ENCODE measurements at regions not wholly inside any gene's neighbourhood (a gene's known extent, or its start where the extent isn't known, plus 50 kb on each side); places are given as distances from the start of the nearest gene placed in this dataset.

- Histone ChIP-seq H3K4me3 (no peak overlapping the region), H3K4me1 (ENCODE audit: insufficient read depth) (no peaks in the 10 kb centered on the region), H3K36me3 (no peaks in the 10 kb centered on the region), H3K9me3 (no peaks in the 10 kb centered on the region), H3K27me3 (no peaks in the 10 kb centered on the region), H3K27ac (no peak overlapping the region)
- WGBS, 3 donors: 59 to 65% (median 60%) methylated on average over 3 of the region's 3 CpGs
- DNase-seq: no peak
- TF ChIP-seq EP300 (IDR thresholded peaks at IDR 0.05): no peak
- TF ChIP-seq CTCF (IDR thresholded peaks at IDR 0.05): no peak
- no peak for TF ChIP-seq POLR2A (IDR thresholded peaks at IDR 0.05)
- intact Hi-C loops (cut with DNase I): loop anchor here in 2 of 4 donors (10.0 kb wide), 2 partner anchors 360 to 380 kb away; no protein-coding TSS in a partner anchor
Measured at GRCh38 chrX:39144323-39144722, 343.1 kb downstream of the MID1IP1 start.

GRCh38 chrX:39144956-39145355 is 343.7 kb downstream of the MID1IP1 start:
- no peak overlapping the region for H3K4me3 ChIP-seq
- no peak overlapping the region for H3K27ac ChIP-seq
- TF ChIP-seq CTCF (IDR thresholded peaks at IDR 0.05) (no peak), POLR2A (IDR thresholded peaks at IDR 0.05) (no peak), EP300 (IDR thresholded peaks at IDR 0.05) (no peak)
- 65 to 70% (median 67%) methylated on average over 7 of the region's 7 CpGs for WGBS, 3 donors
- intact Hi-C loops (cut with DNase I): loop anchor here in 2 of 4 donors (10.0 kb wide), 2 partner anchors 360 to 380 kb away; no protein-coding TSS in a partner anchor
- no peaks in the 10 kb centered on the region for H3K9me3 ChIP-seq
- no peaks in the 10 kb centered on the region for H3K27me3 ChIP-seq
- H3K36me3 ChIP-seq: no peaks in the 10 kb centered on the region
- no peak for DNase-seq
- no peaks in the 10 kb centered on the region for H3K4me1 ChIP-seq (ENCODE audit: insufficient read depth)

- H3K27me3 ChIP-seq: no peaks in the 10 kb centered on the region
- intact Hi-C loops (cut with DNase I): loop anchor here in 2 of 4 donors (10.0 kb wide), 2 partner anchors 361 to 381 kb away; no protein-coding TSS in a partner anchor
Measured at GRCh38 chrX:39145859-39146258, 344.6 kb downstream of the MID1IP1 start.

GRCh38 chrX:39149761-39150160 is 348.5 kb downstream of the MID1IP1 start:
- peak; percentile 40 to 81 (median 76) for DNase-seq
- Histone ChIP-seq H3K4me1 (ENCODE audit: insufficient read depth) (no peaks in the 10 kb centered on the region), H3K27me3 (no peaks in the 10 kb centered on the region), H3K4me3 (no peak overlapping the region), H3K36me3 (no peaks in the 10 kb centered on the region), H3K9me3 (no peaks in the 10 kb centered on the region), H3K27ac (no peak overlapping the region)
- intact Hi-C loops (cut with DNase I): loop anchor here in 2 of 4 donors (10.0 kb wide), 2 partner anchors 365 to 385 kb away; no protein-coding TSS in a partner anchor
- TF ChIP-seq EP300 (IDR thresholded peaks at IDR 0.05) (no peak), CTCF (IDR thresholded peaks at IDR 0.05) (peak in 2 of 3 donors; percentile 28 to 32), POLR2A (IDR thresholded peaks at IDR 0.05) (no peak)
- 19 to 30% (median 23%) methylated on average over 8 of the region's 8 CpGs for WGBS, 3 donors

More at GRCh38 chrX:39145859-39146258, 344.6 kb downstream of the MID1IP1 start:
- no peak for DNase-seq
- H3K27ac ChIP-seq: no peak overlapping the region
- no peaks in the 10 kb centered on the region for H3K4me1 ChIP-seq (ENCODE audit: insufficient read depth)
- no peaks in the 10 kb centered on the region for H3K36me3 ChIP-seq
- TF ChIP-seq POLR2A (IDR thresholded peaks at IDR 0.05) (no peak), CTCF (IDR thresholded peaks at IDR 0.05) (no peak), EP300 (IDR thresholded peaks at IDR 0.05) (no peak)
- H3K9me3 ChIP-seq: no peaks in the 10 kb centered on the region
- no peak overlapping the region for H3K4me3 ChIP-seq

Data from ovary (tissue), 7 donors.